GM21576 (cell line): ENCODE measurements at regions not wholly inside any gene's neighbourhood (a gene's known extent, or its start where the extent isn't known, plus 50 kb on each side); places are given as distances from the start of the nearest gene placed in this dataset.

Experiments used
- ATAC-seq: cut with Tn5 transposase; IDR thresholded peaks from one replicate; pipeline ENCODE4 v1.9.1; 2021; ENCODE audit warnings: mild to moderate bottlenecking, moderate library complexity; ENCODE audit not compliant: unreplicated experiment

DNA sequence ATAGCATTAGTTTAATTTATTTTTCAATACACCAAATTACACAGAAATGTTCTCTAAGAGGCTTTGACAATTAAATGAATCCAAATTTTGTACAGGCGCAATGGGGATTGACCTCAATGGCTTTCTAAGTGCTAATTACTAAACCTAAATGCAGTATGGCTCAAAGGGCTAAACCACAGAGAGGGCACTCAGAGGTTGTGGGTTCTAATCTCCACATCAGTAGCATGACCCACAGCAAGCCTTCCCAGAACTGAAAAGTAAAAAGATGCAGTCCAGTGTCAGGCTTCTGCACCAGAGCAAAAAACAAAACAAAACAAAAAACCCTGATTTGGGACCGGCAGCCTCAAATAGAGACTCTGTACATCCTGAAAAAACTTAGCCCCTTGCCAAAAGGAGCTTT is 579.2 kb upstream of the PKN2 start:
- no peak for ATAC-seq

DNA sequence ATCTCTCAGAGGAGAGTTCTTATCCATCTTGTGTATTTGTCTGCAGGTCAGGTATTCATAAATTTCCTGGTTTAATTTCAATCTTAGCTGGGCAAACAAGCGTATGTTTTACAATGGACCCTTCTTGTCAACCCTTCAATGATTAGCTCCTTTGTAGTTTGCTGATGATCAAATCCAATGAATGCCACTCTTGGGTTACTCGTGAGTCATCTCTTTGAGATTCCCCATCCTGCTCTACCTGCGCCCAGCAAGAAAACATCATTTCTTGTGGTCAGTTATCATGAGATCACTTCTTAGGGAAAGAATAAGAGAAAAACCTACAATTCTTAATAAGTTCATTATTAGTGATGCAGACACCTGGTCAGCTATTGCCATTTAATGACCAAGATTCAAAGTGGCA is 572.3 kb upstream of the PKN2 start:
- no peak for ATAC-seq

DNA sequence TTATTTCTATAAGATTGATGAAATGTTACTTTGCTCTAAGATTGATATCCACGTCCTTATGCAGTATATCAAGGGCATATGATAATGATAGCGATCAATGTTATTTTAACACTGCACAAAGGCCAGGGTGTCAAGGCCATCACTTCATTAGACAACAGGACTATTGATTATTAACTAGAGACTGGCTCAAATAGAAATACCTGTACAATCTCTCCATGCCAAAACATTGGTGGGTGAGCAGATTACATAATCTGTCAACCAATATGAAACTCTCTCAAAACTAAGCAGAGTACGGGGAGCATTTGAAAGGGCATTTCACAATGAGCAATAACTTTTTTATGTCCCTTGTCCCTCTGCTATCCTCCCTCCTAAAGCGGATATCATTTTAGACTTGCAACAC is 566.5 kb upstream of the PKN2 start:
- ATAC-seq = no peak

GRCh38 chr1:88118176-88118845 is 565.8 kb upstream of the PKN2 start:
- ATAC-seq = no peak

GRCh38 chr1:88124614-88125013 is 559.5 kb upstream of the PKN2 start:
- no peak for ATAC-seq

DNA sequence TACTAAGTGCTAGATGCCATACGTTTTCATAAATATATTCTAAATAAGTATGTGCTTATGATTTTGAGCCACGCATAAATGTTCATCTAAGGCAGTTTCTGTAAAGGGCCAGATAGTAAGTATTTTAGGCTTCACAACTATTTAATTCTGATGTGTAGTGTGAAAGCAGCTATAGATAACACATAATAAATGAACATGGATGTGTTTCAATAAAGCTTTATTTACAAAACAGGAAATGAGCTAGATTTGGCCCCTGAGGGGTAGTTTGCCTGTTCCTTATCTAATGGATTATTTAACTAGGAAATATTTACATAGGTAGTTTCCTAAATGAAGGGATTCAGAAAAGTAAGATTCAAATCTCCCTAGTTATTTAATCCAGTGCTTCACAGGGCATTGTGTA is 557.6 kb upstream of the PKN2 start:
- no peak for ATAC-seq

DNA sequence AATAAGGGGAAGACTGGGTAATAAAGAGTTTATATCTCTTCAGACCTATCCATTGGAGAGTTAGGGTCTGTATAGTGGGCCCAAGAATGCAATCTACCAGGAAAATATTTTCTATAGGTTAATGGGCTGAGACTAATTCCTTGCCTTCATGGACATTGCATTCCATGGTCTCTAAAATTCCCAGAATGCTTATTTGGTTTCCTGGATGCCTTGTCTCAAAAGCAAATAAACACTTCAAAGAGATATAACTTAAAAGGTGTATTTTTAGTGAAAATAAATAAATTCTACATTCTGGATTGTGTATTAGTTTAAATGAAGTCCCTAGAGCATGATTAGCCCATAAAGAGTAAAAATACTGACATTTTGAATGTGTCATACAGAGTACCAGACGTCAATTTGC is 550.1 kb upstream of the PKN2 start:
- no peak for ATAC-seq

DNA sequence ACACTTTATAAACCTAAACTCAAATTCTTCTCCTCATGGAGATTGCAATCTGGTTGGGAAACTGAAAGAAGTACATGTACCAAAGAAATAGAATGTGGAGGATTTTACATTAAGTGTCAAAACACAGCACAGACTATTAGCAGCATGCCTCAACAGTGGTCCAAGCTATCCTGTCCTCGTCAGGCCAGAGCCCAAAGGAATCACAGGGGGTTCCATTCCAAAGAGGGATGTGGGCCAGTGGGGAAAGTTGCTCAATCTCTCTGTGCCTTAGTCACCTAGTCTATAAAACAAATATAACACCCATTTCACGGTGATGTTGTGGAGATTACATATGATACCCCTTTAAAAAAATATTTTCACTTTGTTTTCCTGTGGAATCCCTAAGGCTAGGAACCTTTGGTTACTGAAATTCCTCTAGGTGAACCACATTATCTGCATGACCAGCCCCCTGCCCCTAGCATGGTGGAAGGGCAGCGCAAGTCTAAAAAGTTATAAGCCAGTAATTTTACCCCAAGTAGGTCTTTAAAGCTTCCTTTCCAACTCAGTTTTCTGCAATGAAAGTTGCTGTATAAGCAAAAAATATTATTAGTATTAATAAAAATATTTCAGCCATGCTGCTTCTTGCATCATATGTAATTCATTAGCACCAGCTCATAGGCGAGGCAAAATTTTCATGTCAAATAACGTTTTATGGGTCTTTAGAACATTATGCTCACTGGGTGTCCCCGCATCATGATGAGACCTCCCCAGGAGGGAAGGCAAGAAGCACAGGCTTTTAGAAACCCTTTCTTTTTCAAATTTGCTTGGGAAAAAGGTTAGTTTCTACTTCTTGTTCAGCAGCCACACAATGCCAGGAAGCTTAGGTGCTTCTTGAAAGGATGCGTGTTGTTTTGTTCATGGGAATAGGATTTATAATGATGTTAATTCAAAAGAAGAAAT is 548.8 kb upstream of the PKN2 start:
- no peak for ATAC-seq

DNA sequence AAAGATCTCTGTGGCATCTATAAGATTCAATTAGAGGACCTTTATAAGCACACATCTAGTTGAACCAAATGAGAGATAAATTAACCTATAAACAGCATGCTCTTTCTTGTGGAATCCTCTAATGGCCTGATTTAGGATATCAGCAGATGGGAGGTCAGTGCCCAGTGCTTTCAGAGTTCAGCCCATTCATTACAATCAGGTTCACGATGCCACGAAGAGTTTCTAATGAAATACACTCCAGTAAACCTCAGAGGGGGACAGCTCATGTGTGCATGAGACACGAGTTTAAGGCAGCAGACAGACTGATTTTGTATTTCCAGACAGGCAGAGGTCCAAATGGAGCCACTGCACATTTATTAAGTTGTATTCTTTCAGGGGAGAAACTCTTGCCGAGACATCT is 544.4 kb upstream of the PKN2 start:
- ATAC-seq = no peak

GRCh38 chr1:88140325-88140724 is 543.7 kb upstream of the PKN2 start:
- no peak for ATAC-seq

DNA sequence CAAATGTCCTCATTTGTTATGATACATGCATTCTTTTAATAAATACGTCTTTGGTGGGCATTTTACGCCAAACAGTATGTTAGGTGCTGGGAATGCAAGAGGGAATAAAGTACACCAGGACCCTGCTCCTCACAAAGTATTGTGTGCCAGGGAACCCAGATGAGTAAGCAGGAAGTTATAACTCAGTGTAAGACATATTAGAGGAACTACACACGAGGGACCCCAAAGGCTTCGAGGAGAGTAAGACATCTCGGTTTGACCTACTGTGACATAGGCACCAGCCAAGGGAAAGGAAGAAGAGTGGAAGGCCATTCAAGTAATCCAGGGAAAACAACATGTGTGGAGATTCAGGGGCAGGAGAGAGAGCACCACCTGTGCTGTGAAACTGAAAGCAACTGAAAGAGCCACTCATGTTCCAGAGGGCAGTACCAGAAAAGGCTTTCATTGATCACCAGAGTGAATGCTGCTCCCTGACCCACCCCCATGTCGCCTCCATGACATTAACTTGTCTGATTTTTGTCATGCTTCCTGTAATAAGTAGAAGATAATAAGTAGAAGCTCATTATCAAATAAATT is 542.5 kb upstream of the PKN2 start:
- ATAC-seq = no peak

- no peak for ATAC-seq
These were observed 538.3 kb upstream of the PKN2 start for GRCh38 chr1:88145752-88146151.

DNA sequence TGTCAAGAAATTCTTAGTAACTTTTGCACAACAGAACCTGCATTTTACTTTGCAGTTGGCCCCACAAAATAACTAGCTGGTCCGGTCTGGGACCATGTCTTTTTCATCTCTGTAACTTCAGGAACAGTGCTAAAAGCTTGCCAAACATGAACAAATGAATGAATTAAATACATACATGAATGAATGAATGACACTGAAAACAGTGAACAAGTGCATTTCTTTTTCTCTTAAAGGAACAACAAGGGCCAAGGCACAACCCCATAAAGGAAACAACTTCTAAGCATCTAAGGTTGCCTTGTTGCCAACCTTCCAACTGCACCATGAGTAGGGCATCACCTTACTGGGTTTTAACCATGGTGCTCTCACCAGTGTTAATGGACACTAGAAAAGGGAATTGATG is 534.4 kb upstream of the PKN2 start:
- ATAC-seq = no peak

- no peak for ATAC-seq
These were observed 533.7 kb upstream of the PKN2 start for GRCh38 chr1:88150330-88150729.

- no peak for ATAC-seq
These were observed 520.9 kb upstream of the PKN2 start for GRCh38 chr1:88163187-88163586.

DNA sequence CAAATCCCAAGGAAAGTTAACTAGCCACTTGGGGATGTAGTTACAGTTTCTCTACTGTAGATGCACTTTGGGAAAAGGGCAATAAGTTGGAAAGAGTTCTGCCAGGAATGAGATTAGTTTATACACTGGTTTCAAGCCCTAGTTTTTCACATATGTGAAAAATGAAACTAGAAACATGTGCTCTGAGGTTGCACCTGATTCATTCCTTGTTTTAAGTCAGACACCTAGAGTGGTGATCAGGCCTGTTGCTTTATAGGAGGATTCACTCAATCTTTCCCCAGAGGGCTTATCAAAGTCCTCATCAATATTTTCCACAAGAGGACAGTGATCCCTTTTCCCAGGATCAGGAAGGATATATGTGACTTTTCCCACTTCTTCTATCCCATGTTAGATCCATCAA is 515.9 kb upstream of the PKN2 start:
- ATAC-seq = no peak

DNA sequence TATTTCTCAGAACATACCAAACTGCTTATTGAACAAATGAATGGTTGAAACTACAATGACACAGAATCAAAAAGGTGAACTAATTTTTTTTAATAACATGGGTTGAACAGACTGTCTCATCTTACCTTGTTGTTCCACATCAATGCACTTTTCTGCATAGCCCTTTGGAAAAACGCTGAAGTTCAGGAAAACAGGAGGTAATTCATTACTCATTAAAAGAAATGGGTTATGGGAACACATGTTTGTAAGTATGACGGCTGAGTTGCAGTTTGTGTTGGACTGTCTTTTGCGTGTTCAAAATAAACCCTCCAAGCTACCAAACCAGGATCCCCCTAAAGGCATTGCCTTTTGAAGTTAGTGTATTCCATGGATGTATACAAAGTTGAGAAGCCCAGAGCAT is 514.9 kb upstream of the PKN2 start:
- no peak for ATAC-seq

DNA sequence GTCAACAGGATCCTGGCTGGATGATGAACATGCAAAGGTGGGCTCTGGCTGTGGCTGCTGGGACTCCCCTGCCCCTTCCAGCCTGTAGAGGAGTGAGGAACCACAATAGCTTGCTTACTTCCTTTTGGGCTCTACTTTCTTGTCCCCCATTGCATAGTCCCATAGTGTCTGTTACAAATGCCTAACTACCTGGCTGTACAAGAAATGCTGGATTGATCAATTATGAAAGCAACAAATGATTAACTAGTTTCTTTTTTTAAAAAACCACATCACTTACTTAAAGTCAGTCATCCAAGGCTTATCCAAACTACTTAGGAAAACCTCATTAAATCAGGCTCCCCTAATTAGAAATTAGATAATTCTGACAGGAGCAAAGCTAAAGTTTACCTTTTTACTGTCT is 514.1 kb upstream of the PKN2 start:
- no peak for ATAC-seq

DNA sequence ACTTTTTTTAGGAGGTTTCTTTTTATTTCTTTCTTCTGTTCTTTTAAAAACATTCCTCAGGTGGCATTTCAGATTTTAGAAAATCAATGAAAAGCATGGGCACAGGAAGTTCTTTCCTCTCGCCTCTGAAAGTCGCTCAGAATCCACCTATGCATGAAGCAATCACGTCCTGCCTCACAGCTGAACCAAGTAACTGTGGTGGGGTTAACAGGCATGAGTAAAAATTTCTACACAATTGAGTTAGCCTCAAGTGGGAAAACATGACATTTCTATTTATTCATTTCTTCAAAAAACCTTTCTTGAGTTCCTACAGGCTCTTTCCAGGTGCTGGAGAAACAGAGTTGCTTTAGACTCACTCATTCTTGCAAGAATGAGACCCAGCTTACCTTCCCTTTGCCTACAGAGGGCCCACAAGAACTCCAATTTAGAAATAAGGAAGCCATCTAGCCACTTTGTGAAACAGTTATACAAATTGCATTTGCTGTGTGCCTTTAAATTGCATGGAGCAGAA is 508.9 kb upstream of the PKN2 start:
- ATAC-seq = no peak

GRCh38 chr1:88175631-88176226 is 508.3 kb upstream of the PKN2 start:
- ATAC-seq = no peak

GRCh38 chr1:88179943-88180342 is 504.1 kb upstream of the PKN2 start:
- no peak for ATAC-seq
